Natural killer cell treated with Interleukin-12 subunit alpha and Interleukin-12 subunit beta and Interleukin-15 and Interleukin-18, amount 100 ng/mL, for 72 hours (primary cell): ENCODE measurements at regions not wholly inside any gene's neighbourhood (a gene's known extent, or its start where the extent isn't known, plus 50 kb on each side); places are given as distances from the start of the nearest gene placed in this dataset.
"Not testable (repeated sequence)": the region's sequence is repeated elsewhere in the genome, so short reads cannot be mapped to it uniquely, and the experiment has no call there.

Experiments
- ATAC-seq, 2 donors: fragments of 150-1000 bp; cut with Tn5 transposase in 1 of 2; sonication (Bioruptor Pico), chemical (Tn5 transposase) in 1 of 2; 2 replicates each; pipeline ENCODE4 v1.10.0; 2021
- DNase-seq: peaks from one replicate; pipeline ENCODE4 v3.0.0; 2022; ENCODE audit warnings: low spot score
- H3K27ac Mint-ChIP-seq, 2 donors: 1 replicate in 1 of 2; 2 replicates in 1 of 2; pipeline ENCODE4 v1.8.0; 2022; ENCODE audit warnings: mixed read lengths in 2 of 2, mild to moderate bottlenecking in 1 of 2, moderate library complexity in 1 of 2
- H3K27me3 Mint-ChIP-seq, 2 donors: 1 replicate in 1 of 2; 2 replicates in 1 of 2; pipeline ENCODE4 v1.8.0; 2022; ENCODE audit warnings: mixed read lengths in 2 of 2
- H3K36me3 Mint-ChIP-seq: one replicate; pipeline ENCODE4 v1.8.0; 2022; ENCODE audit warnings: mixed read lengths
- H3K4me1 Mint-ChIP-seq, 2 donors: 1 replicate in 1 of 2; 2 replicates in 1 of 2; pipeline ENCODE4 v1.8.0; 2022; ENCODE audit warnings: low read depth in 2 of 2, mixed read lengths in 2 of 2, mild to moderate bottlenecking in 1 of 2
- H3K4me3 Mint-ChIP-seq: one replicate; pipeline ENCODE4 v1.8.0; 2022; ENCODE audit warnings: mixed read lengths
- H3K9me3 Mint-ChIP-seq: 2 replicates; pipeline ENCODE4 v1.8.0; 2022; ENCODE audit warnings: mixed read lengths

DNA sequence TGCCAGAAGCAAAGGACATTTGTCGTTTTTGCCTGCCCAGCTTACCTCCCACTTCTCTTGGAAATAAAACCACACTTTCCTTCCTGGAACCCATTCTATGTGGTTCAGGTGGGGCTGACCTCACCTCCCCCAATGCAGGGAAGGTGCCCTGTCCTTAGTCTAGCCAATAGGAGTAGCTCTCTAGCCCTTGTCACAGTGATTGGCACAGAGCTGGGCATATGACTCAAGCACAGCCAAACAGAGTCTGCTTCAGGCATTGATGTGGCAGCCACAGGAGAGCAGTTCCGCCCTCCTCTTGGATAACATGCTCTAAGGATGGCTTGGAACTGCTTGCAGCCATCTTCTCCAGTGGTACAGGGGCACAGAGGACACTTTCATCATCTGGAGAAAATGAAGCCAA lies 134.0 kb downstream of the LRIG2 start:
- H3K36me3 Mint-ChIP-seq: no peaks in the 10 kb centered on the region
- peaks cover 25 to 62% of the 10 kb centered on the region in 2 donors for H3K27me3 Mint-ChIP-seq
- no peaks in the 10 kb centered on the region for H3K4me1 Mint-ChIP-seq
- no peak overlapping the region for H3K4me3 Mint-ChIP-seq
- no peak overlapping the region for H3K27ac Mint-ChIP-seq
- peak in 1 of 2 donors; percentile 50 for ATAC-seq
- no peak for DNase-seq
- no peaks in the 10 kb centered on the region for H3K9me3 Mint-ChIP-seq

DNA sequence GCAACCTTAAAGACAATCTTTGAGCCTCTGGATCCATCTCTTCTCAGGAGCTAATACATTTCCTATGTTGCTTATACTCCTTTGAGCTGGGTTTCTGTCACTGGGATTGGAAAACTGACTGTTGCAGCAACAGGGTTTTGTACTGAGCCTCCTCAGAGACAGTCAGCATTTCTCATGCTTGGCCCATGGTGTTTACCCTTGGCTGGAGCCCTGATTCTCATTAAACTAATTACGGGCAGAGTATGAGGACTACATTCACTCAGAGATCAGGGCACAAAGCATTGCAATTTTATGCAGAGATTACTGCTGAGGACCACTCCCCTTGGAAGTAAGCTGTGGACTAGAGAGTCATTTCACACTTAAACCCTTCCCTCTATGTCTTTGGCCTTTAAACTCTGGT lies 134.5 kb downstream of the LRIG2 start:
- H3K27me3 Mint-ChIP-seq: peaks cover 25 to 58% of the 10 kb centered on the region in 2 donors
- no peak overlapping the region for H3K4me3 Mint-ChIP-seq
- no peaks in the 10 kb centered on the region for H3K4me1 Mint-ChIP-seq
- ATAC-seq (no peak), DNase-seq (no peak)
- no peaks in the 10 kb centered on the region for H3K36me3 Mint-ChIP-seq
- no peaks in the 10 kb centered on the region for H3K9me3 Mint-ChIP-seq
- no peak overlapping the region for H3K27ac Mint-ChIP-seq

DNA sequence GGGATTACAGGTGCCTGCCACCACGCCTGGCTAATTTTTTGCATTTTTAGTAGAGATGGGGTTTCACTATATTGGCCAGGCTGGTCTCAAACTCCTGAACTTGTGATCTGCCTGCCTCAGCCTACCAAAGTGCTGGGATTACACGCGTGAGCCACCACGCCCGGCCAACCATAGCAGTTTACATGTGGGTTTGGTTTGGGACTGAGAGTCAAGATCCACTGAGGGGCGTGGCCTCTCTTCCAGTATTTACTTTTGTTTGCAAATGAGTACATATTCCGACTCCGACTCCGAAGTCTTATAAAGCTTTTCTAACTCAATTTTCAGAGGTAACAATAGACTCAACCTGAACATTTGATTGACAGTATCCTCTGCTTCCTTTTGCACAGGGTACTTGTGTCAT lies 135.4 kb downstream of the LRIG2 start:
- ATAC-seq, H3K4me3 Mint-ChIP-seq, H3K27ac Mint-ChIP-seq, DNase-seq, H3K36me3 Mint-ChIP-seq, H3K4me1 Mint-ChIP-seq, H3K9me3 Mint-ChIP-seq: not testable (repeated sequence)
- H3K27me3 Mint-ChIP-seq: peaks cover 23 to 50% of the 10 kb centered on the region in 2 donors

DNA sequence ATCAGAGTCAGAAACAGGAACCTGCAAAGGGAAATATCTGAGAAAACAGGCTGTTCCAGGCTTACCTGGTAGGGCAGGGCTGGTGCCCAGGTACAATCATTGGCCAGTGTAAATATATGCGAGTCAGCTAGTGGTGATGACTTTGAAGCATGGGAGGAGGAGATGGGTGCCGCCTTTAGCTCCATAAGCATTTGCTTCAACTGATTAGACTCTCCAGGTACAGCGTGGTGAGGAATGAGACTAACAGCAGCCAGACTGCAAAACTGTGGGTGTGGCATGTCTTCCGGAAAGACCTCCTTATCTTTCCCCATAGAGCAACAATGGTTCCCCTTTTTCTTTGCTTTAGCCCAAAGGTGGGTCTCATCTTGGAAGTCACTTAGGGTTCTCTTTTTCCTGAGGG lies 137.2 kb downstream of the LRIG2 start:
- ATAC-seq (no peak), DNase-seq (no peak)
- Mint-ChIP-seq H3K36me3 (no peaks in the 10 kb centered on the region), H3K4me1 (no peaks in the 10 kb centered on the region), H3K9me3 (peaks cover under 1% of the 10 kb centered on the region), H3K27me3 (peaks cover 19 to 37% of the 10 kb centered on the region in 2 donors), H3K4me3 (no peak overlapping the region), H3K27ac (no peak overlapping the region)

DNA sequence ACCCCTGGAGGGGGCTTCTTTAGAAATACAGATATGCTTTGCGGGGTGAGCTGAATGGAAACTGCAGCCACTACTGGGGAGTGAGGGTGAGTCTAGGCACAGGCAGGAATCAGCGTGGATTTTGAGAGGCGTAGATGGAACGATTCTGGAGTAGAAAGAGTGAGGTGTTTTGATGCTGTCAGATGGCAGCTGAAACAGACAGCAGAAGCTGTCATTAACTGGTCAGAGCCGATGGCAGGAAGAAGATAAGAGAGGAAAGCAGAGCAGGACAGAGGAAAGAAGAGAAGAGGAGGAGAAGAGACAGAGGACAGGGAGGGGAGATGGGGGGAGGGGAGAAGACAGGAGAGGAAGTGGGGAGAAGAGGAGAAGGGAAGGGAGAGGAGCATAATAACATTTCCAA lies 138.5 kb downstream of the LRIG2 start:
- Mint-ChIP-seq H3K4me3 (no peak overlapping the region), H3K27me3 (peaks cover 19 to 37% of the 10 kb centered on the region in 2 donors), H3K9me3 (peaks cover 3% of the 10 kb centered on the region), H3K36me3 (no peaks in the 10 kb centered on the region), H3K27ac (no peak overlapping the region), H3K4me1 (no peaks in the 10 kb centered on the region)
- DNase-seq (no peak), ATAC-seq (no peak)

DNA sequence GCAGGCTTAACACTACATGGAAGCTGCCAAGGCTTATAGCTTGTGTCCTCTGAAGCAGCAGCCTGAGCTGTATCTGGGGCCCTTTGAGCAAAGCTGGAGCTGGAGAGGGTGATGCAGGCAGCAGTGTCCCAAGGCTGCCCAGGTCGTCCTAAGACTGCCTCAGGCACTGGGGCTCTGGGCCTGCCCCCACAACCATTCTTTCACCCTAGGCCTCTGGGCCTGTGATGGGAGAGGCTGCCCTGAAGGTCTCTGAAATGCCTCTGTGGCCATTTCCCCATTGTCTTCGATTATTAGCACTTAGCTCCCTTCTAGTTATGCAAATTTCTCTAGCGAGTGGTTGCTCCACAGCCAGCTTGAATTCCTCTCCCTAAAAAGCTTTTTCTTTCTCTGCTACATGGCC lies 142.0 kb downstream of the LRIG2 start:
- H3K9me3 Mint-ChIP-seq: peaks cover 3% of the 10 kb centered on the region
- no peaks in the 10 kb centered on the region for H3K36me3 Mint-ChIP-seq
- no peak for DNase-seq
- peaks cover 0 to 8% of the 10 kb centered on the region in 2 donors for H3K4me1 Mint-ChIP-seq
- H3K4me3 Mint-ChIP-seq: no peak overlapping the region
- no peak for ATAC-seq
- no peak overlapping the region for H3K27ac Mint-ChIP-seq
- H3K27me3 Mint-ChIP-seq: peaks cover 9 to 13% of the 10 kb centered on the region in 2 donors

DNA sequence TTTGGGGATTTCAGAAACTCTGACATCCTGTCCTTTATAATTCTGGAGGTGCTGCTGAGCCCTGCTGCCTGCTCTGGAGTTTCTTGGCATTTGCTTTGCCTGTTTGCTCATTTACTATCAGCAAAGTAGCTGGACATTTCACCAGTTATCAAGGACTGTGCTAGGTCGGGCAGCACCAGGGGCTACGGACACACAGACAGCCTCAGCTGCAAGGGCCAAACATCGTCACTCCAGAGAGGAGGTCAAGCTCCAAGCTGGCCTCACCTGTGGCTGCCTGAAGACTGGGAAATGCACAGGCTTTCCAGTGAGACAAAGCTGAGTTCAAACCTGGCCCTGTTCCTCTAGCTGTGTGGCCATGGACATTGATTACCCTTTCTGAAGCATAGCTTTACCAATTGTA lies 143.7 kb downstream of the LRIG2 start:
- Mint-ChIP-seq H3K36me3 (no peaks in the 10 kb centered on the region), H3K4me3 (no peak overlapping the region), H3K27me3 (peaks cover 2 to 4% of the 10 kb centered on the region in 2 donors)

DNA sequence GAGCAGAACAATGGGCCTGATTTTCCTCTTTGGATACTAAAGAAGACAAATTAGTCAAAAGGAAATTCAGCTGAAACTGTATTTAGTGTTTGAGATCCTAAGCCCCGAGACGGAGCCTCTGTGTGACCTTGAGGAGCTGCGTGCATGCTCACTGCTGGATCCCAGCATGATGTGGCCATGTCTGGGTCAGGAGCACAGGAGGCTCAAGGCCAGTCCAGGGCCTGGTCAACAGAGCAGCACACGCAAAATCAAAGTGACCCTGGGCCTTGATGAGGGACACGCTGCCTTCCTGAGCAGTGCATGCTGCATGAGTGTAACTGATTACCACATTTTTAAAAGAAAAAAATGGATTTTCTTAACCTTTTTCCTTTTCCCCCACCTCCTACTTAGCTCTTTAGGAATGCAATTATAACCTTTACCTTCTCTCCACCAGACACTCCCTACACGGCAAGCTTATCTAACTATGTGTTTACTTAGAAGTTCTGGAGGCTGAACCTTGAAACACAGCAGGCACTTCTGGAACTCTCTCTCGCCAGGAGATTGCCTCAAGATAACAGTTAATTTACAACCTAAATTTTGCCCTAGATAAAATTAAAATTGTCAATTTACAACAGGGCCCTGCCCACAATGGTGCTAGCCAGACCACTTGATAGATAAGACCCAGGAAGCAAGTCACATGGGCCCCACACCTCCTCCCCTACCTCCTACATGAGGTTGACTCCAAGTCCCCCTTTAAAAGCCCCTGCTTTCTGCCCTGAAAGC lies 144.6 kb downstream of the LRIG2 start:
- DNase-seq (no peak), ATAC-seq (no peak)
- H3K9me3 Mint-ChIP-seq: peaks cover 3% of the 10 kb centered on the region
- H3K36me3 Mint-ChIP-seq: no peaks in the 10 kb centered on the region
- H3K27ac Mint-ChIP-seq: no peak overlapping the region
- H3K27me3 Mint-ChIP-seq: peaks cover under 1 to 2% of the 10 kb centered on the region in 2 donors
- H3K4me3 Mint-ChIP-seq: no peak overlapping the region
- peaks cover 0 to 8% of the 10 kb centered on the region in 2 donors for H3K4me1 Mint-ChIP-seq

More for the DNA sequence above, 143.7 kb downstream of the LRIG2 start:
- Mint-ChIP-seq H3K4me1 (peaks cover 0 to 8% of the 10 kb centered on the region in 2 donors), H3K27ac (no peak overlapping the region), H3K9me3 (peaks cover 3% of the 10 kb centered on the region)
- ATAC-seq (no peak), DNase-seq (no peak)

DNA sequence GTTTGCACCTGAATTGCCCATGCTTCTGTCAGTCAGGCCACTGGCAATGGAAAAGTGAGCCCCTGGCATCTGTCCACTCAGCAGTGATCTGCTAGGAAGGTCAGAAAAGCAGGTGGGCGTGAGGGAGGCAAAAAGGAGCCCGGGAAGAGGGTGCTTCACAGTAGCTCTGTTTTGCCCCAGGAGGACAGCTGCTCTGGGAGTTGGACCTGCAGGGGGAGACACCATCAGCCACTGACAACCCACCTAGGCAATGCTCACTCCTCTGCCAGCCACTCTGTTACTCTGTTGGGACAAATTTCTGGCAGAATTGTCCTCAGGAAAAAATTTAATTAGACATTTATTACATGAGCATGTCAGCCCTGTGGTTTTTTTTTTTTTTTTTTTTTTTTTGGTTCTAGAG lies 146.4 kb downstream of the LRIG2 start:
- H3K4me1 Mint-ChIP-seq: peaks cover 0 to 8% of the 10 kb centered on the region in 2 donors
- DNase-seq (no peak), ATAC-seq (no peak)
- no peaks in the 10 kb centered on the region for H3K36me3 Mint-ChIP-seq
- peaks cover 3 to 5% of the 10 kb centered on the region in 2 donors for H3K27me3 Mint-ChIP-seq
- peaks cover 3% of the 10 kb centered on the region for H3K9me3 Mint-ChIP-seq
- H3K4me3 Mint-ChIP-seq: no peak overlapping the region
- H3K27ac Mint-ChIP-seq: no peak overlapping the region

DNA sequence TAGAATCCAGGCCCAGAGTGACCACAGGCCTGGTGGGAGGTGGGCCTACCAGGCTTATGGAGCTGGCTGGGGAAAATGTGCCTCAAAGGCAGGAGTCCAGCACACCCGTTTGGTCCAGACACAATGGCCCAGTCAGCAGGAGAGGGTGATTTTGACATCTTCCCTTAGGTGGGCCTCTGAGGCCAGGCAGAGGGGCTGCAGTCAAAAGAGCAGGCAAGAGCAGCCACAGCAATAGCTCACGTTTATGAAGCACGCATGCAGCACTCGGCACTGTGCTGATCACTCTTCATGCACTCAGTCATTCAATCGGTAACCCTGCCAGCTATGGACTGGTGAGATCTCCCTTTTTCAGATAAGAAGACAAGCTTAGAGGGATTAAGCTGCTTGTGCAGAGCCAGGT lies 146.8 kb downstream of the LRIG2 start:
- H3K9me3 Mint-ChIP-seq: peaks cover 3% of the 10 kb centered on the region
- peaks cover 0 to 8% of the 10 kb centered on the region in 2 donors for H3K4me1 Mint-ChIP-seq
- no peak overlapping the region for H3K27ac Mint-ChIP-seq
- H3K36me3 Mint-ChIP-seq: no peaks in the 10 kb centered on the region
- no peak overlapping the region for H3K4me3 Mint-ChIP-seq
- H3K27me3 Mint-ChIP-seq: peaks cover 3 to 5% of the 10 kb centered on the region in 2 donors
- DNase-seq: no peak
- ATAC-seq: no peak

DNA sequence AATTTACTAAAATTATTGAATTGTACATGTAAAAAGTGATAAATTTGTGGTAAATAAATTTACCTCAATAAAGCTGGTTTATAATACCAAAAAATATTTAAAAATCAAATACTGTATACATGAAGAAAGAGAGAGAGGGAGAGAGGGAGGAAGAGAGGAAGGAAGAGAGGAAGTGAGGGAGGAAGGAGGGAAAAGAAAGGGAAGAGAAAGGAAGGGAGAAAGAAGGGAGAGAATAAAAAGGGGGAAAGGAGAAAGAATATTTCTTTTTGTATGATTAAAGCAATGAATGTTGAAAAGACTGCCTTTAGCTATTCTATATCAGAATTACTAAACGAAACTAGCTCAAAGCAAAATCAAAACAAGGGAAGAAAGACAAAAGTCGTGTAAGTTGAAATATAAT lies 150.0 kb downstream of the LRIG2 start:
- no peak overlapping the region for H3K27ac Mint-ChIP-seq
- ATAC-seq: no peak
- peaks cover 9 to 17% of the 10 kb centered on the region in 2 donors for H3K27me3 Mint-ChIP-seq
- H3K9me3 Mint-ChIP-seq: no peaks in the 10 kb centered on the region
- no peak for DNase-seq
- H3K36me3 Mint-ChIP-seq: no peaks in the 10 kb centered on the region
- peaks cover 0 to 1% of the 10 kb centered on the region in 2 donors for H3K4me1 Mint-ChIP-seq
- no peak overlapping the region for H3K4me3 Mint-ChIP-seq

DNA sequence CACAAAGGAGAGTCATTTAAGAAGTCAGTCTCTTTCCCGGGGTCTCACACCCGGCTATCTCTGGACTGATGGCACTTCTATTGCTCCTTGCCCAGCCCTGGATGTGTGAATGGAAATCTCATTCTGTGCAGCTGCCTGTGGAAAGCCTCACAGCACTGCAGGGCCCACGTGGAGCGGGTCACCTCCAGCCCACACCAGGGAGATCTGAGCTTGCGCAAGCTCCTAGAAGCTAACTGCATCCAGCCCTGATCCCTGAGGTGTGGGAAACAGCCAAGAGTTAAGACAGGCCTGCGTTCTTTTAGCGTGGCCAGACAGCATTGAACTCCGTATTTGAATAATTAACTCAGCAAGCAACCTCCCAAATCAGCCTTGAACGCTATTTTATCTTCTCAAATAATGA lies 150.5 kb downstream of the LRIG2 start:
- ATAC-seq: no peak
- no peaks in the 10 kb centered on the region for H3K9me3 Mint-ChIP-seq
- no peak overlapping the region for H3K27ac Mint-ChIP-seq
- no peak for DNase-seq
- H3K4me1 Mint-ChIP-seq: no peaks in the 10 kb centered on the region
- H3K4me3 Mint-ChIP-seq: no peak overlapping the region
- H3K27me3 Mint-ChIP-seq: peaks cover 11 to 23% of the 10 kb centered on the region in 2 donors
- H3K36me3 Mint-ChIP-seq: no peaks in the 10 kb centered on the region

DNA sequence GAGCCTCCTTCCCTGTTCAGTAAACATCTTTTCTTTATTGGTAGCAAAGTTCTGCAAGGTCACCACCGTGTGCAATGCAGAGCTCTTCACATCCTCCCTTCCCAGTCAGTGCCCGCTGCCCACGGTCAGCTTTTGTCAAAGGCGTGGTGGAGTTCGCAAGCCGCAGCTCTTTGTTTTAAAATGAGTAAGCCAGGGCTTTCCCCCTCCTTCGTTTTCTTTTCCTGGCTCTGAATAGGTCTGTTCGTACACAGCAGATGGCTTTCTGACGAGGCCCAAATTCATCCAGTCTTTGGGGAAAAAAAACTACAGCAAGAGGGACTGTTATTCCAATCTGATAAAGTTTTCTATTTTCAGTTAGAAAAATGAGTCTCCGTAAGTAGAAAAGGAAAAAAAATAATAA lies 153.2 kb downstream of the LRIG2 start:
- H3K27me3 Mint-ChIP-seq: peaks cover 16 to 32% of the 10 kb centered on the region in 2 donors
- no peak for DNase-seq

DNA sequence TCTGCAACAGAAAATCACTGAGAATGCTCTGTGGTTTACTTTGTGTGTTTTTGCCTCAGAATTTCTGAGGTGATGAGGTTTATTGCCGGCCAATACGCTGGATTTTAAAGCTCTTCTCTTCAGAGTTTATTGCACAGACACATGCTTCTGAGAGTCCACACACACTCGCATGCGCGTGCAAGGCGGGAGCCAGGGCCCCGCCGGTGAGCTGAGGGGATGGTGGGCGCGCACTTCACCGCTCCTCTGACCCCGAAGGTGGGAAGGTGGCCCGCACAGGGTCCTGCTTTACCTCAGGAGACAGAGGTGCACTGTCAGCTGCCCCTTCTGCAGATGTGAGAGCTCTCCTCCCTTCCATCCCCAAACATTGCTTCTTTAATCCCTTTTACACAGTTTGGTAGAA lies 158.4 kb upstream of the MAGI3 start:
- ATAC-seq: no peak
- H3K27me3 Mint-ChIP-seq: peaks cover 20 to 26% of the 10 kb centered on the region in 2 donors
- H3K27ac Mint-ChIP-seq: no peak overlapping the region
- DNase-seq: no peak
- H3K4me1 Mint-ChIP-seq: no peaks in the 10 kb centered on the region
- no peak overlapping the region for H3K4me3 Mint-ChIP-seq
- H3K36me3 Mint-ChIP-seq: no peaks in the 10 kb centered on the region
- no peaks in the 10 kb centered on the region for H3K9me3 Mint-ChIP-seq

More for the DNA sequence above, 153.2 kb downstream of the LRIG2 start:
- H3K36me3 Mint-ChIP-seq: no peaks in the 10 kb centered on the region
- H3K4me3 Mint-ChIP-seq: no peak overlapping the region
- H3K9me3 Mint-ChIP-seq: no peaks in the 10 kb centered on the region
- ATAC-seq: peak in 1 of 2 donors; percentile 53
- no peaks in the 10 kb centered on the region for H3K4me1 Mint-ChIP-seq
- H3K27ac Mint-ChIP-seq: no peak overlapping the region

DNA sequence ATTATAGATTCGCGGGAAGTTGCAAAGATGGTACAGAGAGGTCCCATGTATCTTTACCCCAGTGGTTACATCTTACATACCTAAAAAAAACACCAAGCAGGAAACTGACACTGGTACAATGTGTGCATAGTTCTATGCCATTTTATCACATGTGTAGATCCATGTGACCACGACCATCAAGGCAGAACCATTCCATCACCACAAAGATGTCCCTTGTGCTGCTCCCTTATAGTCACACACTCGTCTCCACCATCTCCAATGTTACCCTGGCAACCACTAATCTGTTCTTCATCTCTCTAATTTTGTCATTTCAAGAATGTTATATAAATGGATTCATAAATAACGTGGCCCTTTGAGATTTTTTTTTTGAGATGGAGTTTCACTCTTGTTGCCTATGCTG lies 156.9 kb upstream of the MAGI3 start:
- Mint-ChIP-seq H3K4me1 (no peaks in the 10 kb centered on the region), H3K27me3 (peaks cover 11 to 20% of the 10 kb centered on the region in 2 donors), H3K9me3 (no peaks in the 10 kb centered on the region), H3K27ac (no peak overlapping the region), H3K36me3 (no peaks in the 10 kb centered on the region), H3K4me3 (no peak overlapping the region)
- no peak for DNase-seq
- no peak for ATAC-seq
